Keratinocyte (primary cell): ENCODE measurements at regions not wholly inside any gene's neighbourhood (a gene's known extent, or its start where the extent isn't known, plus 50 kb on each side); places are given as distances from the start of the nearest gene placed in this dataset.

Source experiments
- DNase-seq: peaks from one replicate; pipeline ENCODE4 v3.0.0-alpha.2; 2011; ENCODE audit warnings: low read depth, missing footprints, low spot score
- FAIRE-seq: peaks from 2 replicates; lab custom pipeline; 2011; peaks lifted over from hg19 to GRCh38; lab: Jason Lieb, UNC
- H2AFZ ChIP-seq: 2 replicates; pipeline ENCODE4 v1.6.0; 2012; ENCODE audit warnings: low read length, control low read depth, inconsistent platforms; ENCODE audit not compliant: control insufficient read depth
- H3K27ac ChIP-seq: 2 replicates; pipeline ENCODE4 v1.5.1; 2011; ENCODE audit warnings: low read length; ENCODE audit not compliant: control insufficient read depth, insufficient read depth
- H3K27me3 ChIP-seq: 3 replicates; pipeline ENCODE4 v1.6.0; 2011; ENCODE audit warnings: low read length; ENCODE audit not compliant: control insufficient read depth, insufficient read depth; ENCODE audit errors: extremely low read depth
- H3K36me3 ChIP-seq, 2 experiments: 2 replicates in 1 of 2; 3 replicates in 1 of 2; pipeline ENCODE4 v1.5.1; 2011; ENCODE audit warnings: low read length in 2 of 2, mild to moderate bottlenecking in 1 of 2; ENCODE audit not compliant: control insufficient read depth in 2 of 2, insufficient read depth in 2 of 2; ENCODE audit errors: extremely low read depth in 1 of 2
- H3K4me1 ChIP-seq: 3 replicates; pipeline ENCODE4 v1.5.1; 2011; ENCODE audit warnings: low read length; ENCODE audit not compliant: control insufficient read depth, insufficient read depth; ENCODE audit errors: extremely low read depth
- H3K4me2 ChIP-seq: 3 replicates; pipeline ENCODE4 v1.6.0; 2011; ENCODE audit warnings: low read depth, low read length; ENCODE audit not compliant: control insufficient read depth, insufficient read depth; ENCODE audit errors: extremely low read depth
- H3K4me3 ChIP-seq, 3 experiments: fragments of 200-600 bp in 1 of 3; sonication (generic) in 1 of 3; 2 replicates in 2 of 3; 3 replicates in 1 of 3; pipeline ENCODE4 v1.5.1; 2011 to 2016; ENCODE audit warnings: low read length in 3 of 3, mild to moderate bottlenecking in 3 of 3, control low read depth in 2 of 3, inconsistent platforms in 1 of 3, low read depth in 1 of 3, mixed read lengths in 1 of 3, mixed run types in 1 of 3, moderate library complexity in 1 of 3; ENCODE audit not compliant: control insufficient read depth in 2 of 3, insufficient read depth in 2 of 3; ENCODE audit errors: extremely low read depth in 1 of 3
- H3K79me2 ChIP-seq: 2 replicates; pipeline ENCODE4 v1.6.0; 2012; ENCODE audit warnings: low read length; ENCODE audit not compliant: control insufficient read depth, insufficient read depth
- H3K9ac ChIP-seq: 3 replicates; pipeline ENCODE4 v1.6.0; 2011; ENCODE audit warnings: low read length; ENCODE audit not compliant: control insufficient read depth, insufficient read depth; ENCODE audit errors: extremely low read depth
- H3K9me1 ChIP-seq: 3 replicates; pipeline ENCODE4 v1.6.0; 2011; ENCODE audit warnings: low read length; ENCODE audit not compliant: control insufficient read depth, insufficient read depth; ENCODE audit errors: extremely low read depth
- H3K9me3 ChIP-seq: 2 replicates; pipeline ENCODE4 v1.5.1; 2012; ENCODE audit warnings: low read depth, low read length; ENCODE audit not compliant: control insufficient read depth
- H4K20me1 ChIP-seq: 3 replicates; pipeline ENCODE4 v1.6.0; 2011; ENCODE audit warnings: low read length; ENCODE audit not compliant: control insufficient read depth, insufficient read depth; ENCODE audit errors: extremely low read depth
- EZH2 ChIP-seq: IDR thresholded peaks from one replicate; pipeline ENCODE4 v1.6.1; 2012; ENCODE audit warnings: inconsistent platforms, mild to moderate bottlenecking, low read length, moderate library complexity
- dilution Hi-C: fragments of 300-500 bp; cut with MboI; formaldehyde crosslinking; loops from one replicate; pipeline ENCODE4 v1.7.0; 2020; ENCODE audit warnings: low sequenced_read_pairs; ENCODE audit not compliant: extremely low pct_ligation_motif_present
- TF ChIP-seq, protein P1 (sequence below), 3 experiments: IDR thresholded peaks in 1 of 3; conservative IDR thresholded peaks in 1 of 3; optimal IDR thresholded peaks in 1 of 3; 2 replicates in 2 of 3; 3 replicates in 1 of 3; pipeline versions ENCODE3 to v1.5.1; 2011; ENCODE audit warnings: low read length in 3 of 3, mild to moderate bottlenecking in 3 of 3, moderate library complexity in 2 of 3, control low read depth in 1 of 3, inconsistent platforms in 1 of 3; ENCODE audit not compliant: insufficient read depth in 2 of 3; ENCODE audit errors: extremely low read depth in 1 of 3

DNA sequence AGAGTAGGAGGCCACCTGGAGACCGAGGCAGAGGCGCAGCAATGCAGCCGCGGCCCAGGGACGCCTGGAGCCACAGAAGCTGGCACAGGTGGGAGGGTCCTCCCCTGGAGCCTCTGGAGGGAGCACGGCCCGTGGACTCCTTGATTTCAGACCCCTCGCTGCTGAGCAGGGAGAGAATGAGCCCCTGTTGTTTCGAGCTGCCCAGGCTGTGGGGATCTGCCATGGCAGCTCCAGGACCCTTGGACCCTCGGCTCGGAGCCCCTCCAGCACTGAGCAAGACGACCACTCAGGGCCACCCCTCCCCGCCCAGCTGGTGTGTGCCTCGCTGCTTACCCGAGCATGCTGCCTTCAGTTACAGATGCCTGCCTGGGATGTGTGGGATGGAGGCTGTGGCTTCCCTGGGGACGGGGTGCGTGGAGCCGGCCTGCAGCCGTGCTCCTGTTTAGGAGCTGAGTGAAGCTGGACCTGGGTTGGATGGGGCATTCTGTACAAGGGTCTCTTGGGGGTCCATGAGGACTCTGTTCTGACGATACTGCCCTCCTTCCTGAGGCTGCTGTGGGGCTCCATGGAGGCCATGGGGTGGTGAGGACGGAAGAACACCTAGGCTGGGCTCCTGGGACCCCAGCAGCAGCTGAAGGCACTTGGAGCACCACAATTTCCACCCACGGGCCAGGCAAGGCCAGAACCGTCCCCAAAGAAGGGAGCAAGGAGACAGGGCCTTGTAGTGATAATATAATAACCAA, 115.1 kb upstream of the LPCAT1 start:
- no peak for DNase-seq
- no peak overlapping the region for H3K4me2 ChIP-seq
- H3K36me3 ChIP-seq = no peaks in the 10 kb centered on the region
- peaks cover 17% of the 10 kb centered on the region for H3K27me3 ChIP-seq
- H3K4me1 ChIP-seq = peaks cover 3% of the 10 kb centered on the region
- dilution Hi-C loops = no loop called here
- no peak overlapping the region for H2AFZ ChIP-seq
- FAIRE-seq = no peak
- H3K9me1 ChIP-seq = no peaks in the 10 kb centered on the region
- TF ChIP-seq, protein P1, sequence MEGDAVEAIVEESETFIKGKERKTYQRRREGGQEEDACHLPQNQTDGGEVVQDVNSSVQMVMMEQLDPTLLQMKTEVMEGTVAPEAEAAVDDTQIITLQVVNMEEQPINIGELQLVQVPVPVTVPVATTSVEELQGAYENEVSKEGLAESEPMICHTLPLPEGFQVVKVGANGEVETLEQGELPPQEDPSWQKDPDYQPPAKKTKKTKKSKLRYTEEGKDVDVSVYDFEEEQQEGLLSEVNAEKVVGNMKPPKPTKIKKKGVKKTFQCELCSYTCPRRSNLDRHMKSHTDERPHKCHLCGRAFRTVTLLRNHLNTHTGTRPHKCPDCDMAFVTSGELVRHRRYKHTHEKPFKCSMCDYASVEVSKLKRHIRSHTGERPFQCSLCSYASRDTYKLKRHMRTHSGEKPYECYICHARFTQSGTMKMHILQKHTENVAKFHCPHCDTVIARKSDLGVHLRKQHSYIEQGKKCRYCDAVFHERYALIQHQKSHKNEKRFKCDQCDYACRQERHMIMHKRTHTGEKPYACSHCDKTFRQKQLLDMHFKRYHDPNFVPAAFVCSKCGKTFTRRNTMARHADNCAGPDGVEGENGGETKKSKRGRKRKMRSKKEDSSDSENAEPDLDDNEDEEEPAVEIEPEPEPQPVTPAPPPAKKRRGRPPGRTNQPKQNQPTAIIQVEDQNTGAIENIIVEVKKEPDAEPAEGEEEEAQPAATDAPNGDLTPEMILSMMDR (optimal IDR thresholded peaks at IDR 0.05 in 1 of 3, IDR thresholded peaks at IDR 0.05 in 1 of 3, conservative IDR thresholded peaks at IDR 0.05 in 1 of 3; ENCODE audit: extremely low read depth in 1 of 3, insufficient read depth in 2 of 3, low read length in 3 of 3) = no peak
- TF ChIP-seq EZH2 = peak; percentile 15
- H3K4me3 ChIP-seq = no peak overlapping the region
- H4K20me1 ChIP-seq = no peaks in the 10 kb centered on the region
- no peak overlapping the region for H3K9ac ChIP-seq
- no peaks in the 10 kb centered on the region for H3K9me3 ChIP-seq
- H3K27ac ChIP-seq = no peak overlapping the region
- H3K79me2 ChIP-seq = no peaks in the 10 kb centered on the region

- TF ChIP-seq, protein P1 (optimal IDR thresholded peaks at IDR 0.05 in 1 of 3, IDR thresholded peaks at IDR 0.05 in 1 of 3, conservative IDR thresholded peaks at IDR 0.05 in 1 of 3; ENCODE audit: extremely low read depth in 1 of 3, insufficient read depth in 2 of 3, low read length in 3 of 3) = no peak
- TF ChIP-seq EZH2 = peak; percentile 8
- Histone ChIP-seq H4K20me1 (no peaks in the 10 kb centered on the region), H3K9ac (no peak overlapping the region), H3K27ac (no peak overlapping the region), H2AFZ (no peak overlapping the region), H3K9me3 (no peaks in the 10 kb centered on the region), H3K4me1 (peaks cover 3% of the 10 kb centered on the region), H3K36me3 (no peaks in the 10 kb centered on the region), H3K79me2 (no peaks in the 10 kb centered on the region), H3K9me1 (no peaks in the 10 kb centered on the region), H3K4me3 (no peak overlapping the region), H3K4me2 (no peak overlapping the region), H3K27me3 (peaks cover 9% of the 10 kb centered on the region)
- FAIRE-seq (no peak), DNase-seq (no peak)
- dilution Hi-C loops = no loop called here
Observed at GRCh38 chr5:1637639-1638481, 114.1 kb upstream of the LPCAT1 start.
